Hematopoietic multipotent progenitor cell treated with erythropoietin and hydrocortisone succinate and interleukin-3 and kit ligand, for 8 days (in vitro differentiated cells): ENCODE measurements at regions not wholly inside any gene's neighbourhood (a gene's known extent, or its start where the extent isn't known, plus 50 kb on each side); places are given as distances from the start of the nearest gene placed in this dataset.
A peak's percentile ranks its signal among the peaks of the same experiment; 100 is the strongest.
"Not testable (repeated sequence)": the region's sequence is repeated elsewhere in the genome, so short reads cannot be mapped to it uniquely, and the experiment has no call there.

ENCODE experiments used
- DNase-seq: peaks from one replicate; pipeline ENCODE4 v3.0.0-alpha.2; 2015

GRCh38 chr3:134704133-134704532, 53.3 kb upstream of the KY start:
- DNase-seq, result no peak

DNA sequence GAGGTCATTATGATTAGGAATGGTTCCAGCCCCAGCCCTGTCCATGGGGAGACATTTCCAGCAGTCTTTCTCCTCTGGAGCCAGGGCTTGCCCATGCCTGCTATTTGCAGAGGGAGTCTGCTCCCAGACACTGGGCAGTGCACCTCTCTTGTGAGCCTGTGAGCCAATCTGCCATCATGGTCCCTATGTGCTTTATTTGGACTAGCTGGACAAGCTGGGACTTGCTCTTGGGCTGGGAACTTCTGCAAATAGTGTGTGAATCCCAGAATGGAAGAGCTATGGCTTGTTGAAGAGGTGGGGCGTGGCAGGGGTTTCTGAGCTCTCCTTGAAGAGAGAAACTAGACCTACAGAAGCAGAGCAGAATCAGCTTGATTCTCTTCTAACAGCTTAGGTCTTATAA, 53.7 kb upstream of the KY start:
- DNase-seq, result no peak

GRCh38 chr3:134707908-134708597, 57.2 kb upstream of the KY start:
- no peak for DNase-seq

DNA sequence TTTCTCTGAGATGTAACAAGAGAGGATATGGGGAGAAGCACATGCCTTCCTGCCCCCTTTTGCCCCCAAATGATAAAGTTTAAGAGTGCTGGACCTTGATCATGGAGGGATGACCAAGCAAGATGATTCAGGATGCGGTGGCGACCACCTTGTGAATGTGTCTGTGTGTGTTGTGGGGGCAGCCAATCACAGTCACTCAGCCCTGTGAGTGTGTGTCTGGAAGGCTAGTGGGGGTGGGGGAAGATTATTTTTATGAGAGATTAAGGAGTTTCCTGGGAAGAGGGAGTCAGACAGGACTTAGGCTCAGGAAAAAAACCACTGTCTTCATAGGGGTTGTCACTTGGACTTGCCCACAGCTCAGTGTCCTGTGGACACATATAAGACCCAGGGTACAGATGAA, 57.8 kb upstream of the KY start:
- no peak for DNase-seq

GRCh38 chr3:134709076-134709475, 58.3 kb upstream of the KY start:
- DNase-seq, result no peak

GRCh38 chr3:134709561-134710312, 58.9 kb upstream of the KY start:
- DNase-seq, result no peak

DNA sequence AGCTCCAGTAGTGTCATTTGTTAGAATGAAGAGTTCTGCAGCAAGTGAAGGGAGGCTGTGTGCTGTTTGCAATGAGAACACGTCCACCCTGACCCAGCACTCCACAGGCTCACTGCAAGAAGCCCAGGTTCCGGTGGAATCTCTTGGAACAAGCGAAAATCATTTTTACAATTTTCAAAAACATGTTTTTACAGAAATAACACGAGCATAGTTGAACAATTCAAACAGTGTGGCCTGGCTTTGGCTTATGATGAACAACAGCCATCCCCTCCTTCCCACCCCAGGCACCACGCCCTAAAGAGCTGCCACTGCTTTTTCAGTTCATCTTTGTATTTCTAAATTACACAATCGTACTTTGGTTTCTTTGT, 59.5 kb upstream of the KY start:
- DNase-seq, result no peak

DNA sequence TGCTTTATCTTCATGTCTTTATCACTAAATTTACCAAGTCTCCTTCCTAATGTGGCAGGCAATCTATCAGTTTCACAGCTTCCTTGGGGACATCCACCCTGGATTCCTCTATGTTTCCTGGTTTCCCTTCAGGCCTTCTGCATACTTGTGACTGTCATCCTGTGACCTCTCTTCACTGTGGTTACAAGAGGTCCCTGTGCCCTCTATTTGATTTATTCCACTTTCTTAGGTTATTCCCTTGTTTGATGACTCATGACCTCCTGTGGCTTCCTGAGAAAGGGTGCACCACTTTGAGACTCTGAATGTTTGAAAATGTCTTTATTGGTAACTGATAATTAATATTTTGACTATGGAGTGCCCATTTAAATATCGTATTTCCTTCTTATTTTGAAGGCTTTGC, 60.5 kb upstream of the KY start:
- no peak for DNase-seq

DNA sequence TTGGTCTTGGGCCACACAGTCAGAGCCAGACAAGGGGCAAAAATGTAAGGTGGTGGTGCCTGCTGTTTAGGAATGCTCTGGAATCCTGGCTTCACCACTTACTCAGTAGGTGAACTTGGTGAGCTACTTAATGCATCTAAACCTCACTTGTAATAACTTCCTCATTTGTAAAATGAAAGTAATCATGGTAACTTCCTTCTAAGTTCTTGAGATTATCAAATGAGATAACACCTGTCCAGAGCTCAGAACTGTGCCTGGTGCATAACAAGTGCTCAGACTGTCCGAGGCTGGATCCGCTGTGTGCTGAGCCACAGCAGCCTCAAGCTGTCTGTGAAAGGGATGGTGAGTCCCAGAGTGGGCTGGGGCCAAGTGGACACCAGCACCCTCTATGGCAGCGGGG, 62.8 kb upstream of the KY start:
- no peak for DNase-seq

- DNase-seq, result no peak
These were observed 67.9 kb upstream of the KY start for GRCh38 chr3:134718726-134719125.

- no peak for DNase-seq
These were observed 70.4 kb upstream of the KY start for GRCh38 chr3:134721214-134721613.

- DNase-seq, result no peak
These were observed 72.1 kb upstream of the EPHB1 start for GRCh38 chr3:134722969-134723368.

GRCh38 chr3:134729649-134730048, 65.4 kb upstream of the EPHB1 start:
- DNase-seq, result no peak

DNA sequence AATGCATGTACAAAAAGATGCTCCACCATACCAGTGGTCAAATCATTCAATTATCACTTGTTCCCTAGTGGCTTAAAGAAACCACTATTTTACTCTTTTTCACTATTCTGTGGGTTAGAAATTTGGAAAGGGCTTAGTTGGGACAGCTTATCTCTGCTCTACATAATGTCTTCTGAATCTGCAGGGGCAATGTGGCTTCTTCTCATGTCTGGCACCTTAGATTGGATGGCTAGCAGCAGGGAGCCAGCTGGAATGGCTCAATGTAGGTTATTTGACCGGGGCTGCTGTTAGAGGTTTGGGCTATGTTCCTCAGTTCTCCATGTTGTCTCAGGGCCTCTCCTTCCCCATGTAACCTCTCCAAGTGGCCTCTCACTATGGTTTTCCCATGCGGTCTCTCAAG, 57.5 kb upstream of the EPHB1 start:
- DNase-seq, result peak; percentile 2

GRCh38 chr3:134740077-134740476, 55.0 kb upstream of the EPHB1 start:
- not testable (repeated sequence) for DNase-seq

DNA sequence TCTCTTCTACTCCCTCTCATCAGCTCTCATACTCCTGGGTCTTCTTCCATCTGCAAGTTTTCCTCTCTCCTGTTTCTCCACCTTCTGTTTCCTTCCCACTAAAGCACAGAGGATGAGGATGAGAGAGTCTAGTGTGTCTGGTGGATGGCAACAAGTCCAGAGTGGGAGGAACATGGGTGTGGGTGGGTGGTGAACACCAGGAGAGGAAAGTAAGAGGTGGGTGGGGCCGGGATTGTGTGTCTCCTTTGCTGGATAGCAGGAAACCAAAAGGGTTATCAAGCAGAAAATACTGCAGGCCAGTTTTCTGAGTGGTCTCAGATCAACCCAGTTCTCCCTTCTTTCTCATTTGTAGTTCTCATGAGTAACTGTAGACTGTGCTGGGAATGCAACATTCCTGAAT, 52.9 kb upstream of the EPHB1 start:
- DNase-seq, result no peak

GRCh38 chr3:134743006-134743405, 52.1 kb upstream of the EPHB1 start:
- no peak for DNase-seq
